ENCODE measurements at regions not wholly inside any gene's neighbourhood (a gene's known extent, or its start where the extent isn't known, plus 50 kb on each side); places are given as distances from the start of the nearest gene placed in this dataset.

- TF ChIP-seq CTCF (CRISPR knock-in tag; IDR thresholded peaks at IDR 0.05) (no peak), FOXJ3 (CRISPR knock-in tag; IDR thresholded peaks at IDR 0.05; ENCODE audit: borderline replicate concordance) (no peak), BRCA1 (CRISPR knock-in tag; IDR thresholded peaks at IDR 0.05) (no peak), ATF1 (CRISPR knock-in tag; IDR thresholded peaks at IDR 0.05) (no peak), ZNF3 (CRISPR knock-in tag; IDR thresholded peaks at IDR 0.05) (no peak), DPF2 (CRISPR knock-in tag; IDR thresholded peaks at IDR 0.05; ENCODE audit: borderline replicate concordance, low read depth) (no peak), POLR2AphosphoS2 (IDR thresholded peaks at IDR 0.05; ENCODE audit: low read depth, low read length) (no peak), CBFB (CRISPR knock-in tag; IDR thresholded peaks at IDR 0.05) (no peak), WIZ (CRISPR knock-in tag; IDR thresholded peaks at IDR 0.05) (no peak), ZBTB26 (CRISPR knock-in tag; IDR thresholded peaks at IDR 0.05; ENCODE audit: borderline replicate concordance) (no peak), ZNF639 (CRISPR knock-in tag; conservative IDR thresholded peaks at IDR 0.05) (no peak), JUND (CRISPR knock-in tag; IDR thresholded peaks at IDR 0.05) (no peak)
Measured at GRCh38 chrX:139018436-139018835, 306.9 kb upstream of the FGF13 start.

All from HepG2 (cell line).